Superior temporal gyrus (tissue), 1 donor: ENCODE measurements at regions not wholly inside any gene's neighbourhood (a gene's known extent, or its start where the extent isn't known, plus 50 kb on each side); places are given as distances from the start of the nearest gene placed in this dataset.

Experiments
- DNase-seq: peaks from one replicate; pipeline ENCODE4 v3.0.0-alpha.2; 2016; ENCODE audit errors: extremely low spot score

DNA sequence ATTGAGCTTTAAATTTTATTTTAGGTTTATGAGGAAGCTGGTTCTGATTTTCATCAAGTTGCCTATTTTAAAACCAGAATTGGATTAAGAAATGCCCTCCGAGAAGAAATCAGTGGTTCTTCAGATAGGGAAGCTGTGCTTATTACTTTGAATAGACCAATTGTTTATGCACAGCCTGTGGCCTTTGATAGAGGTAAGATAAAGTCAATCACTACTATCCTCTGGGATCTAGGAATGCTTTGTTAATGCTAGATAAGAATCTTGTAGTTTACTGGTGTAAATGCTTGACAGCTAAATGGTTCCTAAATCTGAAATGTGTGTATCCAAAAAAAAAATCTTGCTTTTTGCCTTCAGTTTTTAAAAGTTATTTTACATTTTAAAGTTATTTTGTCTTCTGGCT, 73.0 kb upstream of the ADAD1 start:
- DNase-seq = no peak

DNA sequence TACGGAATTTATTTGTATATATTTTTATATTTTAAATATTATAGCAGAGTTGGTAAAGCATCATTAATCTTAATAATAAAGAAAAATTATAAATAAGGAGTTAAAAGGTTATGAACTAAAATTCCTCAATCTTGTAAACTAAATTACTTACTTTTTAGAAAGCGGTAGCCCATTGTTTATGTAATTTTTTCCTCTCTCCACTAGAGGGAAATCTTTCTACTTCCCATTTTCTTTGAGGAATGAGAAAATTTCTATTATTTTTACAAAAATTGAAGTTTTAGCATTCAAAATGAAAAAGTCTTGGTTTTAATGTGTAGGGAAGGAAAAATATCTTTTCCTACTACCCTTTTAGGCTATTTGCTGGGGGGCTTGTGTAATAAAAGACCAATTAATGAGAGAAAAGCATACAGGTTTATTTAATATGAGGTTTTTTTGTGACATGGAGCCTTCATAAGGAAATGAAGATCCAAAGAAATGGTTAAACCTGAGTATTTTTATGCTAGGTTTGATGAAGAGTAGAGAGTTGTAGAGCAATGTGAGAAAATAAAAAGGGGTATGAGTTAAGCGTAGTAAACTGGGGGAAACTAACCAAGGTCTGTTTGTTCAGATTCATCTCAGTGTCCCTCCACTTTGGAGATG, 68.7 kb upstream of the ADAD1 start:
- peak; percentile 58 for DNase-seq

DNA sequence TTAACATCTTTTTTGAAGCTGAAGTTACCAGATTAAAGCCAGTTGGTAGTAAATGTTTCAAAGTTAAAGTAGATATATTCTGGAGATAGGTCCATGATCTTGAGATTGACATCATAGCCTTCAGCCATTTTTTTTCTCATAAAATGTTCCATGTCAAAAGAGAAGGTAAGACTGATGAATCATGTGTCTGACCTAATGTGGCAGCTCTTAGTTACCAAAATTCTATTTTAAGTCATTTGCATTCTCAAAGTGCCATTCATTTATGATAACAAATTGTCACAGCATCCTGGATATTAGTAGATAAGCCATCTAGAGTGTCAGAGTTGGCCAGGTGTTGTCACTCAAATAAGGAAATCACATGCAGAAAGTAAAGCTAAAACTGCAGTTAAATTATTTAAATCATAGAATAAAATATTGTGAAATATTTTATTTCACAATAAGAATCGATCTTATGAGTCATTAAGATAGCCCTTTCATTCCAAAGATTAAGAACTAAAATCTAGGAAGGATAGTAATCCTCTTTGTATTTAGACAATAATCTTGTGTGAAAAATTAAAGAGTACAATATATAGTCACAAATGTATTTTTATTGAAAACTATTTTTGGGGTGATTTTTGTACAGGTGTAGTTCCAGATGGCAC, 65.7 kb upstream of the ADAD1 start:
- no peak for DNase-seq

DNA sequence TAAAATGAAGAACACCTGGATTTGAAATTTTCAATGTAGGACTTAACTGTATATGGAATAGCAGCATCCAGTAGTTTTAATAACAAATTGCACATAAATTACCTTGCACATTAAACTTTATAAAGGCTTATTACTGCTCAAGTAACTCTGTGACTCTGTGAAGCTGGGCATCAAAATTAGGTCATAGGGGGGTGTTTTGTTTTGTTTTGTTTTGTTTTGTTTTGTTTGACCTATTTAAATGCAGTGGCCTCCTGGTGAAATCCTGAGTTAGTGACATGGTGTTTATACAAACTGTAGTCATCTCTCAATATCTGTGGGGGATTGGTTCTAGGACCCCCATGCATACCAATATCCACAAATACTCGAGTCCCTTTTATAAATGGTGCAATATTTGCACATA, 51.9 kb upstream of the ADAD1 start:
- DNase-seq = no peak

DNA sequence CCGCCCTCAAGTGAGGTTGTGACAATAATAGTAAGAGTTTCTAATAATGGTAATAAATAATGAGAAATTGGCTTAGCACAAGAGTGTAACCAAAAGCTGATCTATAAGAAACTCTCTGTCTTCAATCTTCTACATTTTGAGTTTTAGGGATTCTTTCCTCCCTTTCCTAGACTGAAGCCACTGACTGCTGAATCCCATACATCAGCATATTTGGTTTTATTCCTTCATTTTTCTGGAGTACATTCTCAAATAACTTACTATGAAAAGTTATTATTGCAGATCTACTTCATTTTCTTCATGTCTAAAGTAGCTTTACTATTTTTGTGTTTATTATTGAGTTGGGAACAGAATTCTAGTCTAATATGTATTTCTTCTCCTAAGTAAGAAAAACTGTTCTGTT, 49.9 kb upstream of the ADAD1 start:
- DNase-seq = no peak
